Neural cell (in vitro differentiated cells): ENCODE measurements at regions not wholly inside any gene's neighbourhood (a gene's known extent, or its start where the extent isn't known, plus 50 kb on each side); places are given as distances from the start of the nearest gene placed in this dataset.

Experiments
- CTCF ChIP-seq: fragments of 450-650 bp; IDR thresholded peaks from 2 replicates; pipeline ENCODE4 v1.5.1; 2014; ENCODE audit warnings: antibody characterized with exemption, mild to moderate bottlenecking, moderate library complexity; ENCODE audit not compliant: poor library complexity, severe bottlenecking
- EZH2 ChIP-seq: fragments of 200-600, 300-800 bp; shearing (Covaris generic), sonication (generic); IDR thresholded peaks from 2 replicates; pipeline ENCODE4 v1.6.1; 2014; ENCODE audit warnings: antibody characterized with exemption, low read length, borderline replicate concordance, mild to moderate bottlenecking; ENCODE audit not compliant: insufficient read depth, poor library complexity, severe bottlenecking

GRCh38 chr3:189108067-189108466 is 63.7 kb upstream of the TPRG1 start:
- TF ChIP-seq CTCF (no peak), EZH2 (no peak)
